GM12891 (cell line): ENCODE measurements at regions not wholly inside any gene's neighbourhood (a gene's known extent, or its start where the extent isn't known, plus 50 kb on each side); places are given as distances from the start of the nearest gene placed in this dataset.

Experiments
- POLR2A ChIP-seq: IDR thresholded peaks from 2 replicates; pipeline ENCODE4 v1.6.1; 2011; ENCODE audit warnings: low read depth, low read length, control low read depth
- POLR2AphosphoS5 ChIP-seq: IDR thresholded peaks from 2 replicates; pipeline ENCODE4 v1.6.1; 2011; ENCODE audit warnings: low read depth, low read length, control low read depth
- TAF1 ChIP-seq: IDR thresholded peaks from 2 replicates; pipeline ENCODE4 v1.6.1; 2011; ENCODE audit warnings: low read depth, low read length, control low read depth

GRCh38 chr4:71184195-71184781 lies 154.5 kb upstream of the SLC4A4 start:
- TF ChIP-seq POLR2AphosphoS5 (no peak), POLR2A (no peak), TAF1 (no peak)
